GM21367 (cell line): ENCODE measurements at regions not wholly inside any gene's neighbourhood (a gene's known extent, or its start where the extent isn't known, plus 50 kb on each side); places are given as distances from the start of the nearest gene placed in this dataset.

Experiments used
- ATAC-seq: cut with Tn5 transposase; IDR thresholded peaks from one replicate; pipeline ENCODE4 v1.9.1; 2021; ENCODE audit not compliant: unreplicated experiment

DNA sequence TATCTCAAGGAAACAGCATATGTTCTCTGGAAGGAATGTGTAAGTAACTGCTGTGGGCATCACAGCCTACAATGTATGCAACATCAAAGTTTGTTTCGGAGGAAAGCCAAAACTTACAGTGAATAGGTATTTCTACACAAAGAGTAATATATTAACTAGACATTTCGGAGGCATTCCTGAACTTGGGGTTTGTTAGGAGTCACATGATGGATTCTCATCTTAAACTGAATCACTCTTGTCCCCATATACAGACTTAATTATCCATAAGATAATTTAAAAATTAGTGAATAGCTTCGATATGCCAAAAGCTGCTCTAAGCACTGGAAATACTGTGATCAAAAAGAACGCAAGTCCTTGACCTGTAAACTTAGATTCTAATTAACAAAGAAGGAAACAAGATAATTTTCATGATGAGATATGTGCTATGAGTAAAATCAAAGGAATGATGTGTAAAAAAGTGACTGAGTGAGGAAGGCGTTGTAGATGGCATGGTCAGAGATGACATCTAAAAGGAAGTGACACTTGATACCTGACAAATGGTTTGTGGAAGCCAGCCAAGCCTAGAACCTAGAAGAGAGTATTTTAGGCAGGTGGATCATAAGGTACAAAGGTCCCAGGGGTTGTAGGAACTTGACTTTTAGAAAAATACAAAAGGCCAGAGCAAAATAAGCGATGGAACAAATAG is 273.1 kb downstream of the MRPL39 start:
- no peak for ATAC-seq

DNA sequence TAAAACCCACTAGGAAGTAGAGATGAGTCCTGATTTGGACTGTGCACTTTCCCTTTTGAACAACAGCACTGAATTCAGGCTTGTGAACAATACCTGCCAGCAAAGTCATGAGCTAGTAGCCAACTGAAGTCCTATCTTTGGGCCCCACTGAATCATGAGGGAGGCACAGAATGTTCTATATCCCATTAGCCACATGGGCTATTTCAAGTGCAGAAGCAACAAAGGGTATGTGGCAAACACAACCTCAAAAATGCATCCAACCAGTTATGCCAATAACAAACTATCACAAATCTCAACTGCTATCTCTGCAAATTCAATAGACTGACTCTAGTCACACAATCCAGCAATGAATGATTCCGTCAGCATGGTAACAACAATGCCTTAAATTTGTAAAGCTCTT is 276.0 kb downstream of the MRPL39 start:
- ATAC-seq = no peak

DNA sequence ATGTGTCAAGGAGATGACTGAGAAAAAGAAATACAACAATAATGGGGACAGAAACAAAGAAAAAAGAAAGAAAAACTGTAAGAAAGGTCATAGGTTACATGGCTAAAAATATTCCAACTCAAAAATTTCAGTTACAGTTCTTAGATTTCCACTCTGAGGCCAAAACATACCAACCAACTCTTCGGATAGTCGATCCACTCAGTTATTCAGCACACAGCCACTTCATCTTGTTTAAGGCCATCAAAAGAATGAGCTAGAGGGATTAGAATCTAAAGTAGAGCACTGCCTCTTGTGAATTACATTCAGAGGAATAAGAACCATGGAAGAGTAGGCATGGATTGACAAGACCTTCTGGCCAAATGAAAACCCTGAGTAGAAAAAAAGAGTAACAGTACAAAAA is 277.0 kb downstream of the MRPL39 start:
- no peak for ATAC-seq

DNA sequence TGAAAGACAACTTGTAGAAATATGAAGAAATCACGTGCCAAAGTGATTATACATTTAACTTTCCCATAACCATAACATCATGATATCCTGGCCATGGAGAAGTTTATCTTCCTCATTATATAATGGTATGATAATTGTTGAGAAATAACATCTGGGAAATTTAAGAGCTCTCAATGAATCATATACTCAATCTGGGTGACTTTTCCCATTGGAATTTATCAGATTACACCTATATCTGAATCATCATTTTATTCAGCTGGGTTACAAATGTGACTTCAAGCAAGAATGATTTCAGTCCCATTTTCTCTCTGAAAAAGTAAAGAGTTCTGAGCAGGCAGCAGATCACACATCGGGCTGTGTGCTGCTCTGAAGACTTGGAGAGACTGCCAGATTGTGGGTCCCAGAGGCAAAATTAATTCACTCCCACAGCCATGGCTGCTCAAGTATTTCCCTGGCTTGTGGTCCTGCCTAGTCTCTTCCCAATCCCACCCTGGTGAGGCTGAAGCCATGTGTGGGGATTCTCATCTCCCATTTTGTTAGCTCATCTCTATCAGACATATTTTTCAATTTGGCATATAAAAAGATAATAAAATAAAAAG is 278.0 kb downstream of the MRPL39 start:
- no peak for ATAC-seq

DNA sequence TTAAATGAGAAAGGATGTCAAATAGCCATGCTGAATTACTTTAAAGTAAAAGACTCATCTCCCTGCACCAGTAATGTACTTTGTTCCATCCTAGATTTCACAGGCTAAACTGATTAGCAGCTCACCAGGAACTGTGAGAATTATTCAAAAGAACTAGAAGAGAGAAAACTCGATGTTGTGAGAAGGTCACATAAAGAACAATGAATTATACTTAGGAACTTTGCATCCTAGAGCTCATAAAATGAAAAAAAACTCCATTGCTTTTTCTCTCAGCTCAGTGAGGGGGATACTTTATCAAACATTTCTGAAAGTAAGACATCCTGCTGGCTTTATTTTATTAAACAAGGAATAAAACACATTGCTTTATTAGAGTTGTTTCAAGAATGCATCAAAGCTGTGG is 278.5 kb downstream of the MRPL39 start:
- ATAC-seq = no peak

DNA sequence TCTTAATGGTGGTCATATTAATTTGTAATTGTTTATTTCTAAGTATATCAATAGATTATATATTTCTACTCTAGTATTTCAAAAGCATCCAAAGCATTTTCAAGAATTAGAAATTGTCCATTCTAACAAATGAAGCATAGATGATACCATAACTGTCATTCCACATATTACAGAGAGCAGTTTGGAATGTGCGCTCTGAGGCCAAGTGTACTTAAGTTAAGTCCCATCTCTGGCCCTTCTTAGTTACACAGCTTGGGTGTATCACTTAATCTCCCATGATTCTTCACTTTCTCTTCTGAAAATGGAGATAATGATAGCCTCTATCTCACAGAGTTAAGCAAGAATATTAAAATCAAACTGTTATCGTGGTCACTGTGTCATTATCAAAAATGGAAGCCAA is 281.1 kb downstream of the MRPL39 start:
- ATAC-seq = no peak

DNA sequence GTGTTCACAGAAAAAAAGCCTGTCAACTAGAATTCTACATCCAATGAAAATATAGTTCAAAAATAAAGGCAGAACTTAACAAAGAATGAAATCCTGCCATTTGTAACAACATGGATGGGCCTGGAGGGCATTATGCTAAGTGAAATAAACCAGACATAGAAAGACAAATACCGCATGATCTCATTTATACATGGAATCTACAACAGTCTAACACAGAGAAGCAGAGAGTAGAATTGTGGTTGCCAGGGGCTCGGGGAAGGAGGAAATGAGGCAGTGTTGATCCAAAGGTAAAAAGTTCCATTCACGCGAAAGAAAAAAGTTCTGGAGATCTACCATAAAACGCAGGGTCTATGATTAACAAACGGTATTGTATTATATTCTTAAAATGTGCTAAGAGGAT is 282.6 kb downstream of the MRPL39 start:
- ATAC-seq = no peak

DNA sequence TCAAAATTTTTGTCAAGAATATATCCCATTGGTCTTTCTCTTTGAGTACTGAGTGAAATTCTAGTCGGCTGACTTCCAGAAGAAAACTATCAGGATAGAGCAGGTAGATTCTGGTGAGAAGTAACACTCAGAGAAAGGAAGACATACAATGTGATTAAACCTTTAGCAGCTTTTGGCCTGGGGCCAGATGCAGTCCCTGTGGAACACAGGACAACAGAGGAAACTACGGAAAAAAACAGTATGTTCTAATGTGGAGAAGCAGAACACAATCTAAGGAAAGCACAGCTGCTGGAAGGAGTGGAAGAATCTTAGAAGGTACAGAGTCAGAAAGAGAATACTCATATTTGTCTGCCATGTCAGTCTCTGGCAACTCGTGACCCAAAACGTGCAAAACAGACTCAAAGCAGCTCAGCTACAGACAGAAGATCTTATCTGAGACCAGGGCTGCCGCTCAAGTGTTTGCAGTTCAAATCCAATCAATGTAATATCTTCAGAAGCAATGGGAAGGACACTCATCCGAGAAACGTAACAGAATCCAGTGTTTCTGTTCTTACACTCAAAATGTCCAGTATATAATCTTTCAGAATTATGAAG is 283.8 kb downstream of the MRPL39 start:
- ATAC-seq = no peak

DNA sequence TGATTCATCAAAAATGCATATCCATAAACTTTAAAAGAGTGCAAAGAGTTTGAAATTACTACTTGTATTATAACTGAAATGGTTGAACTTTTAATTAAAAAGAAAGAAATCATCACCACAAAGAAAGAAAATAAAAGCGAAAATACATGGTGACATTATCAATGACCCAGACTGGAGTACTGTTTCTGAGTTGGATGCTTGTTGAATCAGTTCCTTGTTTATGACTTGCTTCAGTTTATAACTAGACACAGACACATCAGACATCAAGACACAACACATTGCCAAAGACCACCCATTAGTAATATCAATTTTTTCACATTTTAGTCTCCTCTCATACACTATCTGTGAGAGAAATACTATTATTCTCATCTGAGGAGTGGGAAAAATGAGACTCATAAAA is 293.0 kb downstream of the MRPL39 start:
- no peak for ATAC-seq

DNA sequence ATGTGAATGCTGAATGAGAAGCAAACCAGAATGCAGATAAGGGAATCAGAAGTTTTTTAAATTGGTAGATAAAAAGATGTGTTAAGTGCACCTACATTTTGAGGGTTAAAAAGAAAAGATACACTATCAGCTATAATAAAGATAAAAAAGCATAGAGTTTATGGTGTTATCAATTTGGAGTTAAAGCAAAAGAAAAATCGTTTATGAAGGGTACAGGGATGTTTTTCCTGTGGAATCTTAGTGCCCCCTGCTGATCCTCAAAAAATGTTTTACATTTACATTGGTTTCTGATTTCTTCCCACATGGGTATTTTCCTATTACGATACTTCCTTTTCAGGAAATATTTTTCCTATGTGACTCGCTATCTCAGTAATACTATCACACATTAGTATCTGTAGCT is 293.5 kb downstream of the MRPL39 start:
- no peak for ATAC-seq

DNA sequence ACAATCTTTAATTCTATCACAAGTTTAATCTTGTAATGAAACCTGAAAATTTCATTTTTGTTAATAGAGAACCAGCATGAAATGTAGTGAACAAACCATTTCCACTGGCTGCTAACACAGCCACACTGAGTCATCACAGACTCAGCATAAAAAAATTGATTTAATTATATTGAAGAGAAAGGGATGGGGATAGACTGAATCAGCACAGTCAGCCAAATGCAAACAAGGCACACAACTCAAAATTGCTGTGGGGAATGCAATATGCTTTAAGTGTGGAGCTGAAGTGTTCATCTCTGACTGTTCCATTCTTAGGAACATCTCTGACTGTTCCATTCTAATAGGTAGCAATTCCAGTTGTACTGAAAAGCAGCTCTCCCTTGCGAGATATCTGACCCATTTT is 299.8 kb downstream of the MRPL39 start:
- ATAC-seq = no peak

DNA sequence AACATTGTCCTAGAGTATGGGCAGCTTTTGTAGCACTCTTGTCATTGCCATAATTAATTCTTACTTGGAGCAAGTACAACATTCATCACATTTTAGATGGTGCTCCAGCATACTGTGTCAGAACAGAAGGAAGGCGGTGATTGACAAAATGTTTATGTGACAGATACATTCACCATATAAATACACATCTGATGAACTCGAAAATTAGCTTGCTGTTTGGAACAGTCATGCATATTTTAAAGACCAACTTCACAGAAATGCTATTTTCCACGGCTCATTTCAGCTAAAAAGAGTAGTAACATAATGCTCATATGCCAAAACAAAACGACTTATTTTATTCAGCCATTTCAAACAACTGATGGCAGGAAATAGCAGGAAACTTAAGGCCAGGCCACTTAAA is 302.7 kb downstream of the MRPL39 start:
- ATAC-seq = no peak

DNA sequence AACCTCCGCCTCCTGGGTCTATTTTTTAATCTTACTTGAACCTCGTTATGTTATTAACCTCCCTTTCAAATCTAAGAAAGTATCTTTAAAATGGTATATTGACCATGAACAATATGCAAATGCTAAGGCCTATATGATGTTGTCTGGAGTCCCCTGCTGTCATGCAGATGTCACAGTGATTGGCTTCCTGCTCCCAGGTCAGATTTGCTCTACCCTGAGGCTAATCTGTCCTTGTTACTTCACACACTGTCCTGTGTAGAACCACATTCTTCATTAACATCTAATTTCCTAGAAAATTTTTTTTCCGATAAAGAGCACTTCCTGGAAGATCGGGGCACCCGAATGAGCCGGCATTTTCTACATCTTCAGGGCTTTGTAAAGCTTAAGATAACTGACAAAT is 306.6 kb downstream of the MRPL39 start:
- ATAC-seq = no peak

DNA sequence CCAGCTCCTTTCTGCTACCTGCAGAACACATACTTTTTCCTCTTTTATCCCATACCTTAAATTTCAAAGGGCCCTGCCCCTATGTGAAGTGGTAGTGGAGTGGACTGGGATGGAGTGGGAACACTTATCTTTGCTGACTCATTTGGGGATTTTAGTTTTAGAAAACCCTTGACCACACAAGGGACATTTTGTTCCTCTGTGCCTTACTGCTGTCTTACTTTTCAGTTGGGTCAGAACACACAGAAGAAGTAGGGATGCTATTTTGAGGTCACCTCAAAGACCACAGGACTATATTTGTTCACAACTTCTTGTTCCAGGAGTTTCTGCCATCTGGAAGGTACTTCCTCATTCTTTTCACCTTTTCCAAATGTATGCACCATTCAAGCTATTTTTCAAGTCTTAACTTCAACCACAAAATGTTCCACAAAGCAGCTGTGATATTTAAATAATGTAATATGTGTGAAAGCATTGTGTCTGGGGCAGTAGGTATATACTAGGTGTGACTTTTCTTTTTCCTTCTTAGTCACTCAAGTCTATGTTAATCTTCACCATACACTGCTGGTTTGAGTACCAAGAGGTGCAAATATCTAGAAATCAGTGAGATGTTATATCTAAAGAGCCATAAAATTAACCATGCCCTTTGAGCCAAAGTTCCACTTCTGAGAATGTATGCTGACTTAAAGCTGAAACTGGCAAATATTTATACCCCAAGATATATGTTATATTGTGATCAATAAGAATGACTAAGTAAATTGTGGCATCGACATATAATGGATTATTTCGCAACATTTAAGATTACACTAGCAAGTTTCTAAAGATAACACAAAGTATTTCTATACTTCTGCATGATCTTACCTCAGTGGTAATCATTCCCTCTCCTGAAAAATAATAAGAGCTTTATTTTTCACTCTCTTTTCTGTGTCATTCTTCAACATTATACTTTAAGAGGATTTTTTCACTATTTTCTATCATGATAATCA is 308.5 kb downstream of the MRPL39 start:
- peak; percentile 92 for ATAC-seq

DNA sequence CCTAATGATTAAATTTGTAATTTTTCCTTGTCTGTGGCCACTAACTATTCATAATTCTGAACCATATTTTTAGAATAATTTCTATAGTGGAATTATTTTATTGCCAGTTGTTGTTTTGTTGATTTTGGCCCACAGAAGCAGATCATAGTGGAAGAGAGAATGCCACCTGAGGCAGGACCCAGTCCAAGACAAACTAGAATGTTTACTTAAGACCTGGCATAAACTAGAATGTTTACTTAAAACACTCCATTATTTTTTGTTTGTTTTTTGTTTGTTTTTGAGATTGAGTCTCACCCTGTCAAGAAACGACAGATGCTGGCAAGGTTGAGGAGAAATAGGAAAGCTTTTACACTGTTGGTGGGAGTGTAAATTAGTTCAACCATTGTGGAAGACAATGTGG is 310.2 kb downstream of the MRPL39 start:
- ATAC-seq = no peak

DNA sequence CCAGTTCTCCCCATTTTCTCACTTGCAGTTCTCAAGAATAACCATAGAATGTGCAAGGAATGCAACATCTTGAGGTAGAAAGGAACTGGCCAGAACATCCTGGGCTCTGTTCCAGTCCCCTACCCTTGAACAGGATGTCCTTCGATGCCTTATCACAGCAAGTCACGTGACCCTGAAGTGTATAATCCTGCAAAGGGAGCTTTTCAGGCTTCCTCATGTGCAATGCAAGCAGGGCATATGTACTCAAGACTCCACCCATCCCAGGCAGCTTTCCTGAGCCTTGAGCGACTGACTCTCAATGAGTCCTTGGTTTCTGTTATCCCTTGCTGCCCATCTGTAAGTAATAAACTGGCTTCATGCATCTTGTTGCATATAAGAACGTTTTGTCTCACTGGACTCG is 311.0 kb downstream of the MRPL39 start:
- no peak for ATAC-seq

DNA sequence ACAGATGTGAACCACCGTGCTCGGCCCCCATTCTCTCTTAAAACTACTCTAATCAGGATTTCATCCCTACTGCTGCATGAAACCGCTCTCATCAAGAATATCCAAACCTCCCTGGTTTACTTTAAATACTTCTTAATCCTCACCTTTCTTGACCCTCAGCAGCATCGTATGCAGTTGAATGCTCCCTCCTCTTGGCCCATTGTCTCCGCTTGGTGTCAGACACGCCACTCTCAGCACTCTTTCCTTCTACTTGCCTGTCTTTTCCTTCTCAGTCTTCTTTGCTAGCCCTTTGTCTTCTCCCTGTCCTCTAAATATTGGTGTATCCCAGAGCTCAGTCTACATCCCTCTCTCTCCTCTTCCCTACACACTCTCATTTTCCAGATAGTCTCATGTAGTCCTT is 314.9 kb downstream of the MRPL39 start:
- ATAC-seq = no peak

DNA sequence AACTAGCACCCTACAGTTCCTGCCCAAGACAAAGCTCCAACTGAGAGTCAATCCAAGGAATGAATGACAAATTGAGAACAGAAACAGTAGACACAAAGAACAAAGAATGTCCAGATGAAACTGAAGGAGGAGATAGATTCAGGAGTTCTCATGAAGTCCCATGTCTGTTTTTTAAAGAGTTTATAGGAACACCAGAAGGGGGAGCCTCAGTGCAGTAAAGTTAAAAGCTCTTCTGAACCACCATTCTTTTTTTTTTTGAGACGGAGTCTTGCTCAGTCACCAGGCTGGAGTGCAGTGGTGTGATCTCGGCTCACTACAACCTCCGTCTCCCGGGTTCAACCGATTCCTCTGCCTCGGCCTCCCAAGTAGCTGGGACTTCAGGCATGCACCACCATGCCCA is 323.6 kb downstream of the MRPL39 start:
- no peak for ATAC-seq

DNA sequence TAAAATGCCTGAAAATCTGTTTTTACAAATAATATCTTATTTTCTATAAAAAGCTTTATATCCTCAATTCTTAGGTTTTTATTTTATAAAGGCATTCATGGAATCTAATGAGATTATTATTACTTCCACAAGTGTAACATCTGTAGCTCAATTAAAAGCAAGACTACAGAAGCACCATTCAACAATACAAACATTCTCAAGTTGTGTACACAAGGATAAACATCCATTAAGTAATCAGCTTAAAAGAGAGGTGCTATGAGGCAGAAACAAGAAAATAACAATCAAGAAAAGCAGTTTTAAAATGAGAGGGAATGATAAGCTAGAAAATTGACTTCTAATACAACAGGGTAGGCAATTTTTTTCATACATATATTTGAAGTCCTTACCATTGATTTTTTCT is 326.1 kb downstream of the MRPL39 start:
- ATAC-seq = no peak

DNA sequence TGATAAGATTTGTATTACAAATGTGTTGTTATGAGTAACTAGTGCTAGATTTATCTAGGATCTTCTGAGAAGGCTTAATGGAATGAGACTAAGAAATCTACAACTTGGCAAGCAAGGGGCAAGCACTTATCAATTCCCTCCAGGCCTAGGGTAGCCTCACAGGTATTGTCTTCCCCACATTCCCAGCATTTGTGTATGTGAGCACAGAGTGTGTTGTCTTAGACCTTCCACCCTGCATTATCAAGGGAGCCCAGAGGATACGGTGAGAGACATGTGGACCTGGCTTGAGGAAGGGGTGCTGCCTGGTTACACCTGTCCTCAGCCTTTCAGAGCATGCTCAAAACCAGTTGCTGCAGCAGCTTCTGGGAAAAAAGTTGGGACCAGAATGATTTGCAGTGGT is 327.2 kb downstream of the MRPL39 start:
- ATAC-seq = no peak

DNA sequence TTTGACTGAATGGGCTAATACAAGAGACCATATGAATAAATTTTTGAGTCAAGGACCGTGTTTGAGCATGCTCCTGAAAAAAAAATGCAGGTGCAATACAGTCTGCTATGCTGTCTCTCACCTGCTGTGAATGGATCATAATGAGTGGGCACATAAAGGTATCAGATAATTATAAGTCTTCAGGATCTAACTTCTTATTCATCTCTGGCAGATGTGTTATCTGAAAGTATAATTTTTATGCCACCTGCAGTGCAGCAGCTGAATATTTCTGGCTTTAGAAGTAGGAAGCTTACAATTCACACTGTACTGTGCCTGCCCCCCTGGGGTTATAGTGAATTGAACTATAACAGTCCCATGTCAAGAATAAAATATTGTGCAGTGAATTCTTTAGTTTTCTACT is 333.3 kb downstream of the MRPL39 start:
- ATAC-seq = no peak
